Left ventricle myocardium inferior (tissue), 1 donor: ENCODE measurements at regions not wholly inside any gene's neighbourhood (a gene's known extent, or its start where the extent isn't known, plus 50 kb on each side); places are given as distances from the start of the nearest gene placed in this dataset.

Experiments
- DNase-seq: peaks from one replicate; pipeline ENCODE4 v3.0.0-alpha.2; 2020
- H3K27ac ChIP-seq: fragments of 200-600 bp; replicated peaks from 2 replicates; pipeline ENCODE4 v1.8.0; 2021
- H3K27me3 ChIP-seq: fragments of 200-600 bp; 2 replicates; pipeline ENCODE4 v1.8.0; 2021; ENCODE audit warnings: low read depth
- H3K36me3 ChIP-seq: fragments of 200-600 bp; 2 replicates; pipeline ENCODE4 v1.8.0; 2021
- H3K4me1 ChIP-seq: fragments of 200-600 bp; 2 replicates; pipeline ENCODE4 v1.8.0; 2021
- H3K4me3 ChIP-seq: fragments of 200-600 bp; 2 replicates; pipeline ENCODE4 v1.8.0; 2021; ENCODE audit warnings: mild to moderate bottlenecking, moderate library complexity
- H3K9me3 ChIP-seq: fragments of 200-600 bp; replicated peaks from 2 replicates; pipeline ENCODE4 v1.8.0; 2021
- CTCF ChIP-seq: fragments of 200-600 bp; IDR thresholded peaks from 2 replicates; pipeline ENCODE4 v1.8.0; 2021; ENCODE audit warnings: antibody characterized with exemption, mild to moderate bottlenecking, borderline replicate concordance
- intact Hi-C: fragments of 100-400 bp; cut with micrococcal nuclease; formaldehyde crosslinking; loops from one replicate; pipeline ENCODE4 v1.11.0; 2022
- donor health status: DM: no; HTN: yes; CAD: no; lungs with severe emphysema.

- H3K27me3 ChIP-seq = peaks cover 30% of the 10 kb centered on the region
- H3K27ac ChIP-seq = no peak overlapping the region
- H3K36me3 ChIP-seq = no peaks in the 10 kb centered on the region
- peaks cover 17% of the 10 kb centered on the region for H3K9me3 ChIP-seq
- no peak for TF ChIP-seq CTCF
- no peak for DNase-seq
- no peak overlapping the region for H3K4me3 ChIP-seq
- intact Hi-C loops = no loop called here
- H3K4me1 ChIP-seq = peaks cover 23% of the 10 kb centered on the region
Measured at GRCh38 chr10:42953684-42954674, 122.9 kb upstream of the RET start.

GRCh38 chr10:42954766-42955492 is 121.9 kb upstream of the RET start:
- DNase-seq = no peak
- TF ChIP-seq CTCF = no peak
- intact Hi-C loops = no loop called here
- Histone ChIP-seq H3K4me1 (peaks cover 26% of the 10 kb centered on the region), H3K9me3 (peaks cover 17% of the 10 kb centered on the region), H3K27ac (no peak overlapping the region), H3K36me3 (no peaks in the 10 kb centered on the region), H3K27me3 (peaks cover 30% of the 10 kb centered on the region), H3K4me3 (no peak overlapping the region)

- H3K36me3 ChIP-seq = no peaks in the 10 kb centered on the region
- H3K4me1 ChIP-seq = peaks cover 31% of the 10 kb centered on the region
- peaks cover 17% of the 10 kb centered on the region for H3K9me3 ChIP-seq
- TF ChIP-seq CTCF = no peak
- H3K4me3 ChIP-seq = no peak overlapping the region
- intact Hi-C loops = no loop called here
- peaks cover 29% of the 10 kb centered on the region for H3K27me3 ChIP-seq
- H3K27ac ChIP-seq = no peak overlapping the region
- DNase-seq = no peak
Measured at GRCh38 chr10:42955493-42955889, 121.4 kb upstream of the RET start.

- no peak for DNase-seq
- Histone ChIP-seq H3K9me3 (peaks cover 17% of the 10 kb centered on the region), H3K27ac (no peak overlapping the region), H3K4me1 (peaks cover 34% of the 10 kb centered on the region), H3K4me3 (no peak overlapping the region), H3K36me3 (no peaks in the 10 kb centered on the region), H3K27me3 (peaks cover 23% of the 10 kb centered on the region)
- intact Hi-C loops = no loop called here
- no peak for TF ChIP-seq CTCF
Measured at GRCh38 chr10:42956045-42956444, 120.8 kb upstream of the RET start.

- H3K4me1 ChIP-seq = peaks cover 40% of the 10 kb centered on the region
- peaks cover 17% of the 10 kb centered on the region for H3K9me3 ChIP-seq
- H3K36me3 ChIP-seq = no peaks in the 10 kb centered on the region
- H3K27ac ChIP-seq = no peak overlapping the region
- intact Hi-C loops = no loop called here
- peaks cover 9% of the 10 kb centered on the region for H3K27me3 ChIP-seq
- DNase-seq = no peak
- TF ChIP-seq CTCF = no peak
- no peak overlapping the region for H3K4me3 ChIP-seq
Measured at GRCh38 chr10:42958142-42958868, 118.6 kb upstream of the RET start.
